ENCODE measurements at regions not wholly inside any gene's neighbourhood (a gene's known extent, or its start where the extent isn't known, plus 50 kb on each side); places are given as distances from the start of the nearest gene placed in this dataset.

DNA sequence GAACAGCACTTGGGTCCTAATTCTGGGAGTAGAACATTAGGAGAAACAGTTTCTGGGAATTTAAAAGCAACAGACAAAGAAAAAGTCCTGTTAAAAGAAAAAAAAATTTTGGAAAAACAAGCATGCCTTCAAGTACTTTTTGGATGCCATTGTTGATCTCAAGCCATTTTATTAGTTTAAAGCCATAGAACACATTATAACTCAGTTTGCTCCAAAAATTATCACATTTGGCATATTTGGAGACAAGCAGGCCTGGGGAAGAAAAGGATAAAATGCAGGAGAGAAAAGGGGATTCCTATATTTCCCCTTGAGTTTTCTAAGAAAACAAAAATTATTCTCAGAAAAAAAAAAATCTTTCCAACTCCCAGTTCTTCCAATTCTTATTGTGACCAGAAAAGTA, 146.8 kb downstream of the TENT5C start:
- intact Hi-C loops (cut with DNase I, micrococcal nuclease): loop anchor here (1.0 to 10.0 kb wide), 4 partner anchors 80 to 220 kb away; partner anchors contain the start of gene TENT5C (in 1 of the 2)
- H3K27me3 ChIP-seq (ENCODE audit: control insufficient read depth in 1 of 2, insufficient read depth in 2 of 2, low read length in 2 of 2): peaks cover 0 to 4% of the 10 kb centered on the region in 2 experiments
- ChIA-PET CTCF (interaction anchor here (1.8 to 4.7 kb wide), 2 partner anchors 78 to 218 kb away, joined by 13 to 38 read pairs; no protein-coding TSS in a partner anchor), POLR2A (no interaction called here)
- H3K4me1 ChIP-seq (ENCODE audit: insufficient read depth, low read length): peaks cover 6% of the 10 kb centered on the region
- TF ChIP-seq, protein P1, sequence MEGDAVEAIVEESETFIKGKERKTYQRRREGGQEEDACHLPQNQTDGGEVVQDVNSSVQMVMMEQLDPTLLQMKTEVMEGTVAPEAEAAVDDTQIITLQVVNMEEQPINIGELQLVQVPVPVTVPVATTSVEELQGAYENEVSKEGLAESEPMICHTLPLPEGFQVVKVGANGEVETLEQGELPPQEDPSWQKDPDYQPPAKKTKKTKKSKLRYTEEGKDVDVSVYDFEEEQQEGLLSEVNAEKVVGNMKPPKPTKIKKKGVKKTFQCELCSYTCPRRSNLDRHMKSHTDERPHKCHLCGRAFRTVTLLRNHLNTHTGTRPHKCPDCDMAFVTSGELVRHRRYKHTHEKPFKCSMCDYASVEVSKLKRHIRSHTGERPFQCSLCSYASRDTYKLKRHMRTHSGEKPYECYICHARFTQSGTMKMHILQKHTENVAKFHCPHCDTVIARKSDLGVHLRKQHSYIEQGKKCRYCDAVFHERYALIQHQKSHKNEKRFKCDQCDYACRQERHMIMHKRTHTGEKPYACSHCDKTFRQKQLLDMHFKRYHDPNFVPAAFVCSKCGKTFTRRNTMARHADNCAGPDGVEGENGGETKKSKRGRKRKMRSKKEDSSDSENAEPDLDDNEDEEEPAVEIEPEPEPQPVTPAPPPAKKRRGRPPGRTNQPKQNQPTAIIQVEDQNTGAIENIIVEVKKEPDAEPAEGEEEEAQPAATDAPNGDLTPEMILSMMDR (IDR thresholded peaks at IDR 0.05): no peak
- no peak overlapping the region for H3K4me3 Mint-ChIP-seq
- ATAC-seq (ENCODE audit: poor library complexity): no peak
- H3K4me1 Mint-ChIP-seq (ENCODE audit: low read depth): no peaks in the 10 kb centered on the region
- H3K36me3 ChIP-seq (ENCODE audit: insufficient read depth, low read length): no peaks in the 10 kb centered on the region
- peaks cover 64% of the 10 kb centered on the region for H3K27me3 Mint-ChIP-seq
- H3K27ac Mint-ChIP-seq: no peak overlapping the region
- no peaks in the 10 kb centered on the region for H3K36me3 Mint-ChIP-seq (ENCODE audit: low read depth)
- DNase-seq: no peak
- H3K27ac ChIP-seq (ENCODE audit: low read depth in 1 of 2, low read length in 2 of 2): no peak overlapping the region
- H3K9me3 ChIP-seq (ENCODE audit: control insufficient read depth in 1 of 2, insufficient read depth in 1 of 2, low read length in 2 of 2): no peaks in the 10 kb centered on the region
- no peak overlapping the region for H3K4me3 ChIP-seq (ENCODE audit: low read length)
- H3K9me3 Mint-ChIP-seq: peaks cover 2% of the 10 kb centered on the region

DNA sequence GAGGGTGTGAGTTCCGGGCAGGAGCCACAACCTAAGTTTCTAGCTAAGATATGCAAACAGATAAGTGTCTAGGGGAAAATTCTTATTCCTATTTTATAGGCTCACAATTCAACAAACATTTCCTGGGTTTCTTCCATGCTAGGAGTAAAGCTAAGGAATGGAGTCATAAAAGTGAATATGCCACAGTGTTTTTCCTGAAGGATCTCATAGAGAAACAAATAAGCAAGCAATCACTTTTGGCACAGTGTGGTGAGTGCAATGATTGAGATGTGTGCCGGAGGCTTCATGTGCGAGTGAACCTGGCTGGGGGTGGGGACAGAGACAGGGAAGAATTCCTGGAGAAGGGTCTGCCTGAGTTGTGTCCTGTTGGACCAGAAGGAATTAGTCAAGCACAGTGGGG, 147.4 kb downstream of the TENT5C start:
- Histone ChIP-seq H3K36me3 (ENCODE audit: insufficient read depth, low read length) (no peaks in the 10 kb centered on the region), H3K4me3 (ENCODE audit: low read length) (no peak overlapping the region), H3K4me1 (ENCODE audit: insufficient read depth, low read length) (peaks cover 6% of the 10 kb centered on the region), H3K27ac (ENCODE audit: low read depth in 1 of 2, low read length in 2 of 2) (no peak overlapping the region), H3K9me3 (ENCODE audit: control insufficient read depth in 1 of 2, insufficient read depth in 1 of 2, low read length in 2 of 2) (no peaks in the 10 kb centered on the region), H3K27me3 (ENCODE audit: control insufficient read depth in 1 of 2, insufficient read depth in 2 of 2, low read length in 2 of 2) (peaks cover 0 to 4% of the 10 kb centered on the region in 2 experiments)
- Mint-ChIP-seq H3K9me3 (peaks cover 2% of the 10 kb centered on the region), H3K27ac (no peak overlapping the region), H3K36me3 (ENCODE audit: low read depth) (no peaks in the 10 kb centered on the region), H3K4me3 (no peak overlapping the region), H3K4me1 (ENCODE audit: low read depth) (peaks cover under 1% of the 10 kb centered on the region), H3K27me3 (peaks cover 64% of the 10 kb centered on the region)
- POLR2A ChIA-PET: interaction anchor here (1.1 kb wide), 1 partner anchor 218 kb away, joined by 8 read pairs; no protein-coding TSS in a partner anchor
- TF ChIP-seq, protein P1 (IDR thresholded peaks at IDR 0.05): no peak
- ATAC-seq (ENCODE audit: poor library complexity) (no peak), DNase-seq (no peak)
- intact Hi-C loops (cut with DNase I, micrococcal nuclease): loop anchor here (1.0 to 10.0 kb wide), 4 partner anchors 81 to 221 kb away; partner anchors contain the start of gene TENT5C (in 1 of the 2)
- CTCF ChIA-PET: interaction anchor here (0.8 to 4.7 kb wide), 6 partner anchors 20 to 240 kb away, joined by 4 to 38 read pairs (median 10); no protein-coding TSS in a partner anchor

DNA sequence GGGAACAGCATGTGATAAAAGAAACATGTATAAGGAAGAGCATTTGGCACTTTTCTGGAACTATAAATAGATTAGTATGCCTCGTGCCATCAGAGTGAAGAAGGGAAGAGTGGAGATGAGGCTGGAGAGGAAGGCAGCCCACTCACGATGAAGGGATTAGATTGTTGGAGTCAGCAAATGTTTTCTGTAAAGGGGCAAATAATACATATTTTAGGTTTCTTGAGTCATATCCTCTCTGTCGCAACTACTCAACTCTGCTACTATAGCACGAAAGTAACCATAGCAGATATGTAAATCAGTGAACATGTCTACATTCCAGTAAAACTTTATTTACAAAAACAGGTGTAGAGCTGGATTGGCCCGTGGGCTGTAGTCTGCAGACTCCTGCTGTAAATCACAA, 147.8 kb downstream of the TENT5C start:
- Histone ChIP-seq H3K4me3 (ENCODE audit: low read length) (no peak overlapping the region), H3K4me1 (ENCODE audit: insufficient read depth, low read length) (peaks cover 10% of the 10 kb centered on the region), H3K27ac (ENCODE audit: low read depth in 1 of 2, low read length in 2 of 2) (no peak overlapping the region), H3K27me3 (ENCODE audit: control insufficient read depth in 1 of 2, insufficient read depth in 2 of 2, low read length in 2 of 2) (peaks cover 0 to 4% of the 10 kb centered on the region in 2 experiments), H3K36me3 (ENCODE audit: insufficient read depth, low read length) (no peaks in the 10 kb centered on the region), H3K9me3 (ENCODE audit: control insufficient read depth in 1 of 2, insufficient read depth in 1 of 2, low read length in 2 of 2) (no peaks in the 10 kb centered on the region)
- Mint-ChIP-seq H3K36me3 (ENCODE audit: low read depth) (no peaks in the 10 kb centered on the region), H3K9me3 (no peaks in the 10 kb centered on the region), H3K4me3 (no peak overlapping the region), H3K4me1 (ENCODE audit: low read depth) (peaks cover 5% of the 10 kb centered on the region), H3K27me3 (peaks cover 64% of the 10 kb centered on the region), H3K27ac (no peak overlapping the region)
- intact Hi-C loops (cut with DNase I, micrococcal nuclease): loop anchor here (1.0 to 10.0 kb wide), 6 partner anchors 81 to 241 kb away; partner anchors contain the start of gene TENT5C (in 1 of the 2)
- no peak for DNase-seq
- TF ChIP-seq, protein P1 (IDR thresholded peaks at IDR 0.05): no peak
- ChIA-PET CTCF (interaction anchor here (0.7 to 4.7 kb wide), 13 partner anchors 13 to 245 kb away, joined by 3 to 38 read pairs (median 3); no protein-coding TSS in a partner anchor), POLR2A (interaction anchor here (1.1 kb wide), 1 partner anchor 218 kb away, joined by 8 read pairs; no protein-coding TSS in a partner anchor)
- no peak for ATAC-seq (ENCODE audit: poor library complexity)

Measured in CD4-positive, alpha-beta T cell (primary cell).